Mesenchymal stem cell (in vitro differentiated cells and primary cell): ENCODE measurements at regions not wholly inside any gene's neighbourhood (a gene's known extent, or its start where the extent isn't known, plus 50 kb on each side); places are given as distances from the start of the nearest gene placed in this dataset.
"Not testable (repeated sequence)": the region's sequence is repeated elsewhere in the genome, so short reads cannot be mapped to it uniquely, and the experiment has no call there.

Experiments used
- DNase-seq: peaks from one replicate; pipeline ENCODE4 v3.0.0-alpha.2; 2013
- H2AFZ ChIP-seq: one replicate; pipeline ENCODE4 v1.6.1; 2013; ENCODE audit warnings: low read depth, mild to moderate bottlenecking, control low read depth, inconsistent platforms, low read length, moderate library complexity
- H2AK5ac ChIP-seq: 2 replicates; pipeline ENCODE4 v1.6.1; 2013; ENCODE audit warnings: low read length, moderate library complexity, mild to moderate bottlenecking, inconsistent platforms; ENCODE audit not compliant: severe bottlenecking
- H2BK120ac ChIP-seq: one replicate; pipeline ENCODE4 v1.6.1; 2013; ENCODE audit warnings: low read depth, mild to moderate bottlenecking, inconsistent platforms, low read length, moderate library complexity
- H2BK12ac ChIP-seq, 2 experiments: one replicate each; pipeline ENCODE4 v1.6.1; 2013; ENCODE audit warnings: inconsistent platforms in 2 of 2, low read length in 2 of 2, mild to moderate bottlenecking in 2 of 2, moderate library complexity in 2 of 2, control low read depth in 1 of 2
- H2BK15ac ChIP-seq: one replicate; pipeline ENCODE4 v1.6.1; 2013; ENCODE audit warnings: mild to moderate bottlenecking, low read depth, inconsistent platforms; ENCODE audit not compliant: poor library complexity, severe bottlenecking
- H2BK5ac ChIP-seq: 2 replicates; pipeline ENCODE4 v1.6.1; 2013; ENCODE audit warnings: low read depth, mild to moderate bottlenecking, low read length, control low read depth, inconsistent platforms; ENCODE audit not compliant: poor library complexity, severe bottlenecking
- H3K14ac ChIP-seq, 2 experiments: one replicate each; pipeline ENCODE4 v1.6.1; 2013; ENCODE audit warnings: inconsistent platforms in 2 of 2, low read length in 2 of 2, control low read depth in 1 of 2, mild to moderate bottlenecking in 1 of 2, moderate library complexity in 1 of 2
- H3K18ac ChIP-seq, 2 experiments: one replicate each; pipeline ENCODE4 v1.6.1; 2013; ENCODE audit warnings: inconsistent platforms in 2 of 2, low read length in 2 of 2, control low read depth in 1 of 2, low read depth in 1 of 2, mild to moderate bottlenecking in 1 of 2
- H3K23ac ChIP-seq, 2 experiments: one replicate each; pipeline ENCODE4 v1.6.1; 2013; ENCODE audit warnings: inconsistent platforms in 2 of 2, low read length in 2 of 2, mild to moderate bottlenecking in 2 of 2, moderate library complexity in 2 of 2, control low read depth in 1 of 2
- H3K27ac ChIP-seq: 2 replicates; pipeline ENCODE4 v1.5.1; 2013; ENCODE audit warnings: mild to moderate bottlenecking, moderate library complexity, low read length, control low read depth, inconsistent platforms; ENCODE audit not compliant: poor library complexity, severe bottlenecking
- H3K27me3 ChIP-seq, 2 experiments: 2 replicates each; pipeline versions ENCODE4 v1.6.1 to v1.7.0; 2013; ENCODE audit warnings: low read length in 2 of 2, mild to moderate bottlenecking in 2 of 2, moderate library complexity in 2 of 2, control low read depth in 1 of 2, inconsistent platforms in 1 of 2; ENCODE audit not compliant: control insufficient read depth in 1 of 2, insufficient read depth in 1 of 2
- H3K36me3 ChIP-seq, 2 experiments: 2 replicates each; pipeline versions ENCODE4 v1.6.1 to v1.7.0; 2013; ENCODE audit warnings: low read length in 2 of 2, control low read depth in 1 of 2, inconsistent platforms in 1 of 2, low read depth in 1 of 2, mild to moderate bottlenecking in 1 of 2; ENCODE audit not compliant: insufficient read depth in 2 of 2, control insufficient read depth in 1 of 2
- H3K4ac ChIP-seq, 2 experiments: one replicate each; pipeline ENCODE4 v1.6.1; 2013; ENCODE audit warnings: inconsistent platforms in 2 of 2, low read length in 2 of 2, mild to moderate bottlenecking in 2 of 2, moderate library complexity in 2 of 2, control low read depth in 1 of 2, low read depth in 1 of 2
- H3K4me1 ChIP-seq: 2 replicates; pipeline ENCODE4 v1.6.1; 2013; ENCODE audit warnings: low read depth, low read length, control low read depth; ENCODE audit not compliant: control insufficient read depth, insufficient read depth
- H3K4me2 ChIP-seq: 2 replicates; pipeline ENCODE4 v1.6.1; 2013; ENCODE audit warnings: low read length, mild to moderate bottlenecking, inconsistent platforms; ENCODE audit not compliant: poor library complexity, severe bottlenecking
- H3K4me3 ChIP-seq, 2 experiments: 2 replicates each; pipeline versions ENCODE4 v1.5.1 to v1.7.0; 2013; ENCODE audit warnings: low read length in 2 of 2, mild to moderate bottlenecking in 2 of 2, control low read depth in 1 of 2, low read depth in 1 of 2; ENCODE audit not compliant: insufficient read depth in 1 of 2
- H3K79me1 ChIP-seq: replicated peaks from 2 replicates; pipeline ENCODE4 v1.6.1; 2013; ENCODE audit warnings: mild to moderate bottlenecking, control low read depth, low read length, inconsistent platforms; ENCODE audit not compliant: poor library complexity, severe bottlenecking
- H3K9ac ChIP-seq: 2 replicates; pipeline ENCODE4 v1.7.0; 2013; ENCODE audit warnings: mild to moderate bottlenecking, low read length, moderate library complexity
- H3K9me3 ChIP-seq: 2 replicates; pipeline ENCODE4 v1.7.0; 2013; ENCODE audit warnings: mild to moderate bottlenecking, low read length; ENCODE audit not compliant: control insufficient read depth
- H4K8ac ChIP-seq: one replicate; pipeline ENCODE4 v1.6.1; 2013; ENCODE audit warnings: inconsistent platforms, mild to moderate bottlenecking, low read length, moderate library complexity
- H4K91ac ChIP-seq: one replicate; pipeline ENCODE4 v1.6.1; 2013; ENCODE audit warnings: mild to moderate bottlenecking, low read length, inconsistent platforms
- WGBS: methylation state at CpG from one replicate; pipeline ENCODE4 v1.1.7; 2013; ENCODE audit warnings: mixed read lengths; 5-methylcytosine and 5-hydroxymethylcytosine counted together

DNA sequence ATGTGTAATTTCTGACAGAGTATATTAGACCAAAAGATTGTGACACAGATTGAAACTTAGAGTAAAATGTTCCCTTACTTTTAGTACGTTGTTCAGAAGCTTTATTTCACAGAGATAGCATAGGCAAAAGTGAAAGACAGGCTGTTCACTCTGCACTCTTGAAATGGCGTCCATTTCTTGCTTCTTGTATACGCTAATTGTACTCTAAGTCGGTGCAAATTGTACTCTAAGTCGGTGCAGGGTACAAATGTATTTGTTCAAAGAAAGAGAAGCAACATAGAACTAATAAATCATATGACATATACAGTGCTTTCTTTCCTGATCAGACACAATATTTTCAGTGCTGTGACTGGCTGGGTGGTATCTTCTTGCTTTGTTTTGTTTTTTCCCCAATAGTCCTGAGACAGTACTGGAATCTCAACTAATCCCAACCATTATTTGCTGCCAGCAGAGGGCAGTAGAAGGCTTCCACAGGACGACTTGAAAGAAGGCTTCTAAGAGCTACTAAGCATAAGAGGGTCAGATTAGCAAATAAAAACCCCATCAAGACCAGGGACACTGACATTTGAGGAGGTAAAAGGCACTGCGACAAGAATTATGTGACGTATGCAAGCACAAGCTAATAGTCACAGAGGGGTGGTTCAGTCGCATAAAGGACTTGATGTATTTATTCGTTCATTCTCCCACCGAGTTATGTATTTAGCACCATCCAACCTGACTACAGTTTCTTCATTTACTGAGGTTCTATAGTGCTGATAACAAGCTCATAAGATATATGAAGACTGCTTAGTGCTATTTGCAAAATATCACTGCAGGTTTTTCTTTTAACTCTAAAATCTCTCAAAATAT is 831.8 kb downstream of the TAF11L14 start:
- no peak overlapping the region for H3K14ac ChIP-seq
- no peak overlapping the region for H4K8ac ChIP-seq
- H2BK12ac ChIP-seq = no peak overlapping the region
- no peaks in the 10 kb centered on the region for H3K36me3 ChIP-seq
- WGBS = 56% methylated on average over 8 of the region's 11 CpGs
- H3K23ac ChIP-seq = no peak overlapping the region
- no peak overlapping the region for H2BK120ac ChIP-seq
- H3K4ac ChIP-seq = no peak overlapping the region
- no peak overlapping the region for H2BK5ac ChIP-seq
- H2AK5ac ChIP-seq = no peak overlapping the region
- no peak overlapping the region for H3K18ac ChIP-seq
- no peaks in the 10 kb centered on the region for H3K27me3 ChIP-seq
- no peaks in the 10 kb centered on the region for H3K79me1 ChIP-seq
- H3K27ac ChIP-seq = no peak overlapping the region
- no peak overlapping the region for H4K91ac ChIP-seq
- H2AFZ ChIP-seq = no peak overlapping the region
- no peaks in the 10 kb centered on the region for H3K4me1 ChIP-seq
- peak; percentile 63 for DNase-seq
- H3K4me2 ChIP-seq = no peak overlapping the region
- H2BK15ac ChIP-seq = no peak overlapping the region
- H3K9me3 ChIP-seq = no peaks in the 10 kb centered on the region
- H3K4me3 ChIP-seq = no peak overlapping the region
- H3K9ac ChIP-seq = no peak overlapping the region

DNA sequence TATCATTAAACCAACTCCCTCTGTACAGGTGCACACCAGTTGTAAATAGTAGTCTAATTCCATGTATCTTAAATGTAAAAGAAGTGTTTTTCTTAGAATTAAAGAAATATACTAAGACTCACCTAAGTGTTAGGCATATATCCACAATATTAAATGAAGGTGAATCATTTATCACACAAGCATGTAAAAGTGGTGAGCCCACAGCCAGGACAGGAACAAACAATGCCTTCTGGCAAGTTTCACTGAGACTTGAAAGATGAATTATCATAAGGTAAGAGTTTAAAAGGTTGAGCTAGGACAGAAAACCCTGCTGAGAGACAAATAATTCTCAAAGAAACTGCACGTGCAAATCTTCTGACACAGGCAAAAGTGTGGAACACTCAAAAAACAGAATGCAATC is 832.5 kb downstream of the TAF11L14 start:
- H2BK5ac ChIP-seq = no peak overlapping the region
- H3K4ac ChIP-seq = no peak overlapping the region
- H3K4me3 ChIP-seq = no peak overlapping the region
- H4K8ac ChIP-seq = no peak overlapping the region
- H3K9ac ChIP-seq = no peak overlapping the region
- no peak overlapping the region for H2AFZ ChIP-seq
- H3K23ac ChIP-seq = no peak overlapping the region
- H3K36me3 ChIP-seq = no peaks in the 10 kb centered on the region
- no peak overlapping the region for H2AK5ac ChIP-seq
- no peak overlapping the region for H2BK120ac ChIP-seq
- no peak overlapping the region for H4K91ac ChIP-seq
- WGBS = 95% methylated on average over 1 of the region's 1 CpG
- no peak for DNase-seq
- H2BK15ac ChIP-seq = no peak overlapping the region
- no peaks in the 10 kb centered on the region for H3K79me1 ChIP-seq
- H3K18ac ChIP-seq = no peak overlapping the region
- H3K4me1 ChIP-seq = no peaks in the 10 kb centered on the region
- no peaks in the 10 kb centered on the region for H3K9me3 ChIP-seq
- no peaks in the 10 kb centered on the region for H3K27me3 ChIP-seq
- no peak overlapping the region for H3K4me2 ChIP-seq
- H3K27ac ChIP-seq = no peak overlapping the region
- no peak overlapping the region for H2BK12ac ChIP-seq
- H3K14ac ChIP-seq = no peak overlapping the region

DNA sequence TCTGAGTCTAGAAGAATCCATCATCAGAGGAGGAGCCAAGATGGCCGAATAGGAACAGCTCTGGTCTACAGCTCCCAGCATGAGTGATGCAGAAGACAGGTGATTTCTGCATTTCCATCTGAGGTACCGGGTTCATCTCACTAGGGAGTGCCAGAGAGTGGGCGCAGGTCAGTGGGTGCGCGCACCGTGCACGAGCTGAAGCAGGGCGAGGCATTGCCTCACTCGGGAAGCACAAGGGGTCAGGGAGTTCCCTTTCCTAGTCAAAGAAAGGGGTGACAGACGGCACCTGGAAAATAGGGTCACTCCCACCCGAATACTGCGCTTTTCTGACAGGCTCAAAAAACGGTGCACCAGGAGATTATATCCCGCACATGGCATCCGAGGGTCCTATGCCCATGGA is 837.5 kb downstream of the TAF11L14 start:
- H3K14ac ChIP-seq, H4K91ac ChIP-seq, H3K9ac ChIP-seq, H2BK5ac ChIP-seq, H3K79me1 ChIP-seq, H3K27me3 ChIP-seq, H3K23ac ChIP-seq, H3K36me3 ChIP-seq, H3K18ac ChIP-seq, H3K4me2 ChIP-seq, H3K9me3 ChIP-seq, DNase-seq, H2AFZ ChIP-seq, H3K4me3 ChIP-seq, H3K4ac ChIP-seq, H3K27ac ChIP-seq, H2BK120ac ChIP-seq, H2BK12ac ChIP-seq, H2AK5ac ChIP-seq, H4K8ac ChIP-seq, H3K4me1 ChIP-seq, H2BK15ac ChIP-seq: not testable (repeated sequence)
- 91% methylated on average over 14 of the region's 15 CpGs for WGBS

DNA sequence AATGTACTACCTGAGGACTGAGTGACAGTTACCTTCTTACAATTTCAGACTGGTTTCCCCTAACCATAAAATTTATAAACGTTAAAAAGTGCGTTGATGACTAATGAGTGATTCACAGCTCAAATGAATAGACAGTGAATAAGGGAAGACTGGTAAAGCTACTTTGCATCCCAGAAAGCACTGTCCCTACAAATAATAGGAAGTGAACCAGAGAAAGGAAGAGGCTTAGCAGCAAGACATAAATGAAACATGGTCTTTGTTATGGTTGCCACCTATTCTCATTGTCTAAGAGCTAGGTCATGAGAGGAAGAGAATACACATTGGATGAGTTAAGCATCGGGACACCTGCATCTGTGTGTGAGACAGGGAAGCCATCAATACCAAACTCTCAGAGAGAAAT is 849.2 kb downstream of the TAF11L14 start:
- Histone ChIP-seq H2BK15ac (no peak overlapping the region), H3K23ac (no peak overlapping the region), H3K9ac (no peak overlapping the region), H4K91ac (no peak overlapping the region), H3K9me3 (no peaks in the 10 kb centered on the region), H2BK5ac (no peak overlapping the region), H3K4me2 (no peak overlapping the region), H4K8ac (no peak overlapping the region), H2BK12ac (no peak overlapping the region), H3K4me1 (no peaks in the 10 kb centered on the region), H3K18ac (no peak overlapping the region), H3K27ac (no peak overlapping the region), H3K4ac (no peak overlapping the region), H3K27me3 (no peaks in the 10 kb centered on the region), H2AK5ac (no peak overlapping the region), H3K36me3 (no peaks in the 10 kb centered on the region), H3K14ac (no peak overlapping the region), H2BK120ac (no peak overlapping the region), H3K79me1 (no peaks in the 10 kb centered on the region), H3K4me3 (no peak overlapping the region), H2AFZ (no peak overlapping the region)
- WGBS = 0% methylated on average over 1 of the region's 3 CpGs
- DNase-seq = no peak
